Uterus (tissue), 3 donors: ENCODE measurements at regions not wholly inside any gene's neighbourhood (a gene's known extent, or its start where the extent isn't known, plus 50 kb on each side); places are given as distances from the start of the nearest gene placed in this dataset.

Source experiments
- DNase-seq, 2 donors: peaks; one replicate each; pipeline ENCODE4 v3.0.0-alpha.2; 2019 to 2020
- H3K27ac ChIP-seq, 2 donors: fragments of 200-600 bp; sonication (generic); 1 replicate in 1 of 2; 2 replicates in 1 of 2; pipeline ENCODE4 v1.5.1; 2016 to 2018
- H3K27me3 ChIP-seq, 2 donors: fragments of 200-600 bp; sonication (generic); one replicate each; pipeline ENCODE4 v1.5.1; 2018 to 2019; ENCODE audit warnings: control low read depth in 1 of 2
- H3K36me3 ChIP-seq, 2 donors: fragments of 200-600 bp; sonication (generic); one replicate each; pipeline ENCODE4 v1.5.1; 2019; ENCODE audit warnings: control low read depth in 1 of 2
- H3K4me1 ChIP-seq, 2 donors: fragments of 200-600 bp; sonication (generic); one replicate each; pipeline ENCODE4 v1.5.1; 2018 to 2019; ENCODE audit warnings: control low read depth in 1 of 2
- H3K4me3 ChIP-seq, 2 donors: fragments of 200-600 bp; sonication (generic); 1 replicate in 1 of 2; 2 replicates in 1 of 2; pipeline ENCODE4 v1.5.1; 2018 to 2019; ENCODE audit warnings: mild to moderate bottlenecking in 1 of 2
- H3K9me3 ChIP-seq, 2 donors: fragments of 200-600 bp; sonication (generic); one replicate each; pipeline ENCODE4 v1.5.1; 2019; ENCODE audit warnings: control low read depth in 1 of 2
- CTCF ChIP-seq, 4 experiments: fragments of 200-600 bp in 2 of 4; fragments of 450-650 bp in 2 of 4; sonication (generic) in 2 of 4; IDR thresholded peaks; one replicate each; pipeline ENCODE4 v1.5.1; 2016 to 2019; ENCODE audit warnings: antibody characterized with exemption in 4 of 4, mild to moderate bottlenecking in 2 of 4, moderate library complexity in 1 of 4
- POLR2A ChIP-seq, 2 donors: fragments of 450-650 bp; IDR thresholded peaks; one replicate each; pipeline ENCODE4 v1.6.1; 2016; ENCODE audit warnings: antibody characterized with exemption in 2 of 2, mild to moderate bottlenecking in 1 of 2, moderate library complexity in 1 of 2
- intact Hi-C: fragments of 100-400 bp; cut with DNase I; formaldehyde crosslinking; loops from one replicate; pipeline ENCODE4 v1.15.1; 2023; ENCODE audit warnings: low total_unique reads
- donor health status: DM: yes; HTN: yes; CAD: no.

GRCh38 chr14:51484485-51484884, 167.2 kb upstream of the FRMD6 start:
- intact Hi-C loops, result loop anchor here (10.0 kb wide), 1 partner anchor 170 kb away; the partner anchor contains the start of gene FRMD6
- no peaks in the 10 kb centered on the region for H3K9me3 ChIP-seq

GRCh38 chr14:51485733-51486132, 166.0 kb upstream of the FRMD6 start:
- intact Hi-C loops, result loop anchor here (10.0 kb wide), 1 partner anchor 169 kb away; the partner anchor contains the start of gene FRMD6
- Histone ChIP-seq H3K4me1 (peaks cover 0 to 5% of the 10 kb centered on the region in 2 donors), H3K27me3 (no peaks in the 10 kb centered on the region), H3K36me3 (no peaks in the 10 kb centered on the region), H3K27ac (peak overlapping the region; percentile 61 to 62), H3K9me3 (no peaks in the 10 kb centered on the region), H3K4me3 (no peak overlapping the region)
- no peak for DNase-seq
- no peak for TF ChIP-seq CTCF (IDR thresholded peaks at IDR 0.05)
- TF ChIP-seq POLR2A (IDR thresholded peaks at IDR 0.05), result no peak

More at GRCh38 chr14:51484485-51484884, 167.2 kb upstream of the FRMD6 start:
- H3K4me1 ChIP-seq, result peaks cover 0 to 5% of the 10 kb centered on the region in 2 donors
- peak; percentile 46 to 67 for DNase-seq
- no peak for TF ChIP-seq CTCF (IDR thresholded peaks at IDR 0.05)
- TF ChIP-seq POLR2A (IDR thresholded peaks at IDR 0.05), result no peak
- H3K27ac ChIP-seq, result peak overlapping the region; percentile 61 to 62
- no peaks in the 10 kb centered on the region for H3K36me3 ChIP-seq
- no peak overlapping the region for H3K4me3 ChIP-seq
- H3K27me3 ChIP-seq, result no peaks in the 10 kb centered on the region

- H3K4me3 ChIP-seq, result no peak overlapping the region
- intact Hi-C loops, result loop anchor here (10.0 kb wide), 1 partner anchor 167 kb away; the partner anchor contains the start of gene FRMD6
- peak overlapping the region in 1 of 2 donors; percentile 35 for H3K27ac ChIP-seq
- no peaks in the 10 kb centered on the region for H3K36me3 ChIP-seq
- H3K9me3 ChIP-seq, result no peaks in the 10 kb centered on the region
- peaks cover 0 to 5% of the 10 kb centered on the region in 2 donors for H3K4me1 ChIP-seq
- no peak for TF ChIP-seq POLR2A (IDR thresholded peaks at IDR 0.05)
- TF ChIP-seq CTCF (IDR thresholded peaks at IDR 0.05), result no peak
- no peaks in the 10 kb centered on the region for H3K27me3 ChIP-seq
- no peak for DNase-seq
These were observed 163.9 kb upstream of the FRMD6 start for GRCh38 chr14:51487848-51488247.

- H3K9me3 ChIP-seq, result no peaks in the 10 kb centered on the region
- no peak for DNase-seq
- H3K27me3 ChIP-seq, result no peaks in the 10 kb centered on the region
- peaks cover 0 to 5% of the 10 kb centered on the region in 2 donors for H3K4me1 ChIP-seq
- intact Hi-C loops, result loop anchor here (10.0 kb wide), 1 partner anchor 166 kb away; the partner anchor contains the start of gene FRMD6
- peak overlapping the region in 1 of 2 donors; percentile 35 for H3K27ac ChIP-seq
- TF ChIP-seq CTCF (IDR thresholded peaks at IDR 0.05) (no peak), POLR2A (IDR thresholded peaks at IDR 0.05) (no peak)
- no peaks in the 10 kb centered on the region for H3K36me3 ChIP-seq
- no peak overlapping the region for H3K4me3 ChIP-seq
These were observed 163.0 kb upstream of the FRMD6 start for GRCh38 chr14:51488569-51489220.

GRCh38 chr14:51490205-51490604, 161.5 kb upstream of the FRMD6 start:
- Histone ChIP-seq H3K27me3 (no peaks in the 10 kb centered on the region), H3K9me3 (no peaks in the 10 kb centered on the region), H3K27ac (peak overlapping the region; percentile 57 to 66), H3K4me3 (no peak overlapping the region), H3K4me1 (no peaks in the 10 kb centered on the region), H3K36me3 (no peaks in the 10 kb centered on the region)
- TF ChIP-seq CTCF (IDR thresholded peaks at IDR 0.05) (no peak), POLR2A (IDR thresholded peaks at IDR 0.05) (no peak)
- DNase-seq, result no peak
- intact Hi-C loops, result no loop called here
